HG02588 (cell line): ENCODE measurements at regions not wholly inside any gene's neighbourhood (a gene's known extent, or its start where the extent isn't known, plus 50 kb on each side); places are given as distances from the start of the nearest gene placed in this dataset.

Experiments
- ATAC-seq: cut with Tn5 transposase; IDR thresholded peaks from one replicate; pipeline ENCODE4 v1.9.1; 2021; ENCODE audit warnings: mild to moderate bottlenecking, moderate library complexity; ENCODE audit not compliant: unreplicated experiment

GRCh38 chr20:11539450-11539849, 378.2 kb upstream of the BTBD3 start:
- no peak for ATAC-seq

DNA sequence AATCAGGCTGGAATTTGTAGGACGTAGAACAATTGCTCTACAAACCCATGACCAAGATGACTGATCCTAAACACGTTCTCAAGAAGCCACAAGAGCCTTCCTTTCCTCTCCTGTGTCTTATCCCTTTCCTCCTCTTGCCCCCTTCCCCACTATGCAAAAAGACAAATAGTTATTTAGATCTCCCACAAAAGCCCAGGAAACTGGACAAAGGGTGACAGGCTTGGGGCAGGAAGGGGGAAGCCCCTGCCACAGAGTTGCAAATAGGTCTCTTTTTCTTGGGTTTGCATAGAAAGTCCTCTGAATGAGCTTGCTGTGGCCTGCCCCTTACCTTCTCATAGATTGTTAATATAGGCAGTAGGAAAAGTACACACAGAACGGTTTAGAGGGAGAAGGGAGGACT, 377.1 kb upstream of the BTBD3 start:
- no peak for ATAC-seq

- no peak for ATAC-seq
Measured at GRCh38 chr20:11542645-11543044, 375.0 kb upstream of the BTBD3 start.

DNA sequence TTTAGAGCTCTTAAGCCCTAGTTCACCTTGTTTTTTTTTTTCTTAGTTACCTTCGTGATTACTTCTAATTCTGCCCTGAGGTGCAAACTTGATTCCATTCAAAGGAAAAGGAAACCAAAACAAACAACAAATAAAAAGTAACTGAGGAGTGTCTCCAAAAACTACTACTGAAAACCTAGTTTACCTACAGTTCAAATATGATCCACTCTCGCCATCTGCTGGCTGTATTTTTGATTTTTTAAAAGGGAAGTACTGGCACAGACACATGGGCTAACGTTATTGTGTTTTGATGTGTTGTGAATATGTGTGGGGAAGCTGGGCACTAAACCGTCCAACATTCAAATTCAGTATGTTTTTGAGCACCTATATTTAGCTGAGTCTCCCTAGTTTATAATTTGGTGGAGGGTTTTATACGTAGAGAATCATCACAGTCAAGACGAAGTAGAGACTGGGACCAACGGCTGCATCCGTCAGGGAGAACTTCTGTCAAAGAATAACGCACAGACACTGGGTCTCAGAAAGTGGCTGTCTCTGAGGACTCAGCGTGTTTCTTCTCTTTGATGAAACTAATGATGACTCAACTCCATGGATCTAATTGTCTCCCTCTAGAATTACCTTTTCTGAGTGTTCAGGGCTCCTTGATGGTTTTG, 373.5 kb upstream of the BTBD3 start:
- ATAC-seq = no peak

DNA sequence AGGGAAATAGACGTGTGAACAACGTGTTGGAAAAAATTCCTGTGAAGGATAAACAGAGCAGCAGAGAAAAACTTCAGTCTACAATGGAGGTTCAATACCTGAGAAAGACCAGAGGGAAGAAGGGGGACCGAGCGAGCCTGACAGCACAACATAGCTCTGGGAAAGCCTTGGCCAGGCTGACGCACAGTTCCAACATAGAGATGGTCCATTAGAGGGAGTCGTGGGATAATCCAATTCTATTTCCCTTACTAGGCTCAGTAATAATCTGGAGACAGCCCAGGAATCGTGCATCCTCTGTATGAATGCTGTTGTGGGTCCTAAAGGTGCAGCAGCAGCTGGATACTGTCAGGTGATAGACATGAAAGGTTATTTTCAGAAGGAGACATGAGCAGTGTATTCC, 370.8 kb upstream of the BTBD3 start:
- ATAC-seq = no peak

DNA sequence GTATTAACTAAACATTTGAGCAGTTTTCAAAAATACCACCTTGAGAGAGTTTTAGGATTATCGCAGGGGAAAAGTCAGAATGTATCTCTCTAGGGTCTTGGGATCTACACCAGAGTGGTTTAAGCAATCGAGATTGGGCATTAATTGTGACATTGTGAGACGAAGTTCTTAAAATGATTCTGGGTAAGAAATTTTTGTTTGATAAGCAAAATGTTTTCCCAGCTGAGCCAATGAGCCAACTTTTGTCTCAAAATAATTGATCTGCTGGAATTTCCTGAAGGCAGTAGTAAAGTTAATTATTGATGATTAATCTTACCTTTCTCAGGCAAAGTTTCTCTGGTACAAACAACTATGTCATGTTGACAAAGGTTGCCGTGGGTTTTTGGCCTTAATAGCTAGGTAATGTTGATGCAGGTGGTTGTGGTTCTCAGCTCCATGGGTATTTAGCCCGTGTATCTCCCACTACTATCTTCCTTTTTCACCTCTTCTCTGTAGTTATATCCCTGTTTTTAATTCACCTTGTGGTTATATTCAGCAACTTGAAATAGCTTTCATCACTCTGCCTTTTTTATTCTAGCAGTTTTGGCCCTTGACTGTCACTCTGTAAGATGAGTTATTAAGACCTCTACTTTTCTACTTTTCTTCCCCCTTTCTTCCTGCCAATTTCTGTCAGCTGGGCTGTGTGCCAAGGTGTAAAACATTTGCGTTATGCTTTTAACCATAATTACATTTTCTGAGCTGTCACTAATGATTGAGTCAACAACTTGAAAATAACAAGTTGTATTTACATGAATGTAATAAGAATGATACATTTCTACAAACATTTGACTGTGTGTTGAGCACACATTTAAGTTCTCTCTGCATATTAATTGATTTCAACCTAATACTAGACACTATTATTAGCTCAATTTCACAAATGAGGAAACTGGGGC, 368.3 kb upstream of the BTBD3 start:
- no peak for ATAC-seq

- ATAC-seq = no peak
Measured at GRCh38 chr20:11550657-11551338, 366.9 kb upstream of the BTBD3 start.

- ATAC-seq = no peak
Measured at GRCh38 chr20:11551479-11551878, 366.2 kb upstream of the BTBD3 start.

DNA sequence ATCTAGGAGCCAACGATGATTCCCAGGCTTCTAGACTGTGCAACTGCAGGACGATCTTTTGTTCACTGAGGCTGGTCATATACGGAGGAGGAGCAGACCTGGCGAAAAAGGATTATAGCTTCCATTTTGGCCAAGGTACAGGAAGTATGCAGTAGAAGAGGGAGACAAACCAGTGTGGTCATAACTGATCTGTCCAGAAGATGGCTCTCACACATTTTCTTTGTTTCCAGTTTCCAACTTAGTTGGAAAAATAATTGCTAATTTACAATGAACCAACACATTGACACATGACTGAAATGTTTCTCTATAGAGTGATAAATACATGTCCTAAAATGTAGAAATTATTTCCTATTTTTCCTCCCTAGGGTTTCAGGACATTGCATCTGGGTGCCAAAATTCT, 364.1 kb upstream of the BTBD3 start:
- ATAC-seq = no peak

DNA sequence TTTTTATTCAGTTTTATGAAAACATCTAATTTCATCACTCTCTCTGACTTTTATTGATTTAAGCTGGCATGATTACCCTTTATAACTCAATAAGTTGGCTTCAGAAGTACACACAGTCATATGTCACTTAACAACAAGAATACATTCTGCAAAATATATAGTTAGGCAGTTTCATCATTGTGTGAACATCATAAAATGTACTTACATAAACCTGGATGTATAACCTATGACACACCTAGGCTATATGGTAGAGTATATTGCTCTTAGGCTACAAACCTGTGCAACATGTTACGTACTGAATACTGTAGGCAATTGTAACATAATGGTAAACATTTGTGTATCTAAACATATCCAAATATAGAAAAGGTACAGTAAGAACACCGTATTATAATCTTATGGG, 362.2 kb upstream of the BTBD3 start:
- ATAC-seq = no peak

GRCh38 chr20:11556410-11556809, 361.3 kb upstream of the BTBD3 start:
- ATAC-seq = no peak

- no peak for ATAC-seq
Measured at GRCh38 chr20:11564491-11564890, 353.2 kb upstream of the BTBD3 start.

DNA sequence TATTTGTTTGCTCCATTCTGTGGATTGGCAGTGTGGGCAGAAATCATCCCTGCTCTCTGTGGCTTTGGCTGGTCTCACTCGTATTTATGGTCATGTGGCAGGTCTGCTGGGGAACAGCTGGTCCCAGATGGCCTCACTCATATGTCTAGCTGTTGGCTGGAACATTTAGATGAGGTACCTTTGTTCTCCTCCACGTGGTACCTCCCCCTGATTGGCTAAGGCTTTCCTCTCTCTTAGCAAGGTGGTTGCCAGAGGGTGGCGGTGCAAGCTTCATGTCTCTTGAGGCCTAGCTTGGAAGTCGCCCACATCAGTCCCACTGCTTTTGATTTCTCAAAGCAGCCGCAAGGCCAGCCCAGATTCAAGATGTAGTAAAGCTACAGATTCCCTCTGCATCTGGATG, 348.5 kb upstream of the BTBD3 start:
- ATAC-seq = no peak

GRCh38 chr20:11573507-11573906, 344.2 kb upstream of the BTBD3 start:
- no peak for ATAC-seq

- ATAC-seq = no peak
Measured at GRCh38 chr20:11581271-11581670, 336.4 kb upstream of the BTBD3 start.

DNA sequence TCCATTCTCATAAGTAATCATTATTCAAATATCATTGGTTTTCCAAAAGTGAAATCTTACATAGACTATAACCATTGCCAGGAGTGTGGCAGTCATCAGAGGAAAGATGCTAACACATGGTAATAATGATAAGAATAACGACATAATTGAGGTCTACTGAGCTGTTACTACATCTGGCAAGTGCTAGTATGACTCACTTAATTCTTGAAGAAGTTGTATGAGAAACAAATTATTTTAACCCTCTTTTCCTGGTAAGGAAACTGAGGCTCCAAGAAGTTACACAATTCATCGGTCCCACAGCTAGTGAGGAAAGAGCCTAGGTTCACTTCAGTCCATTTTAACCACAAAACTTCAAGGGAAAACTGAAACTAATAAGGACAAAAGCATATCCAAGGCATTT, 335.6 kb upstream of the BTBD3 start:
- ATAC-seq = no peak

GRCh38 chr20:11585752-11586352, 331.8 kb upstream of the BTBD3 start:
- ATAC-seq = no peak

DNA sequence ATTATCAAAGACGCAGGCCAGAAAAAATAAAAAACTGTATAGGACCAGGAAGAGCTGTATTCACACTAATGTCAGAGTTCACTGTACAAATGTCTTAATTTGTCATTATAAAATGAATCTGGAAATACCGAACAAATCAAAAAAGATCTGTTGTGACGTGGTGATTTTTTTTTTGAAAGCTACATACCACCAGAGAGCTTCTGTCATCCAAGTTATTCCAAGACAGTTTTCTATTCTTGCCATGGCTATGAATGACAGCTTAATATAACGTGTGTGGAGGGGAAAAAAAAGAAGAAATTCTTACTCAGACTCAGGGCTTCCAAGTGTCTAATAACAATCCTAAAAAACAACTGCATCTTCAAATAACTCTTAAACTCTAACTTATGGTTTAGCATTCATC, 328.8 kb upstream of the BTBD3 start:
- ATAC-seq = no peak

GRCh38 chr20:11591965-11592364, 325.7 kb upstream of the BTBD3 start:
- ATAC-seq = no peak

DNA sequence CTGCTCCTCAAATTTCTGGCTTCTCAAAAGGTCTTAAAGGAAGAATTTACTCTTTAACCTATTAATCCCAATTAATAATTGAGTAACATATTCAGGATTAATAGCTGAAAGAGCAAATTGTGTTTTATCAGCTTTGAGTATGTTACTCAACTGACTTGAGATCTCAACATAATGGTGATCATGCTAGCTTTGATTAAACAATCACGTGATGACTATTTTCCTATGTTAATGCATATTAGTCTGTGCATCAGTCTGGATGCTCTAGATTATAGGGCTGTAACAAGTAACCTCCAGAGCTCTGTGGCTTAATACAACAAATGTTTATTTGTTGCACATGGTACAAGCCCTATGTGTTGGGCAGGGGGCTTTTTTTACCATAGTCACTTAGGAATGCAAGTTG, 313.4 kb upstream of the BTBD3 start:
- no peak for ATAC-seq

DNA sequence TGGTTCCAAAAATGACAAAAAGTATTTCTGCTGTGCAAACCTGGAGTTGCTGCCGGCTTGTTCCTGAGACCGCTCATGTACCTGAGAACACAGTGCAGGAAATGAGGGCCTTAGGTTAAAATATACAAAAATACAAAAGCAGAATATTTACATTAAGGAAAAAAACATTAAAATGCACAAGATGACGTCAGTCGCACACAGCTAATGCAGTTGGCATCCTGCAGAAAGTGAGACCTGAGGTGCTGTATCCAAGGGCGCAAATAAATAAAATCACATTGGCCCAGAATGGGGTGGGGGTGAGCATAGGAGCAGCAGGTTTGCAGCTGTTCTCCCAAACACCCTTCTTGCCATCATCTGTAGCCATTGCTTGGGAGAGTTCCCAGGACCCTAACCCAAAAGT, 310.6 kb upstream of the BTBD3 start:
- no peak for ATAC-seq
